H1 (cell line): ENCODE measurements at regions not wholly inside any gene's neighbourhood (a gene's known extent, or its start where the extent isn't known, plus 50 kb on each side); places are given as distances from the start of the nearest gene placed in this dataset.

Experiments used
- CTCF ChIA-PET: fragments of 300-600 bp; sonication (Branson Sonifier 250); formaldehyde crosslinking; loops from one replicate; lab custom pipeline; 2021; ENCODE audit not compliant: partially characterized antibody; lab: Charles Lee
- POLR2A ChIA-PET: fragments of 300-600 bp; sonication (Branson Sonifier 250); formaldehyde crosslinking; loops from one replicate; lab custom pipeline; 2021; ENCODE audit warnings: inconsistent platforms; ENCODE audit not compliant: partially characterized antibody; lab: Charles Lee
- DNase-seq, 2 experiments: peaks; one replicate each; pipeline versions ENCODE4 v3.0.0 to v3.0.0-alpha.2; 2010 to 2022; ENCODE audit warnings: low spot score in 2 of 2, low read depth in 1 of 2, mixed read lengths in 1 of 2
- FAIRE-seq: peaks from 2 replicates; lab custom pipeline; 2011; peaks lifted over from hg19 to GRCh38; lab: Jason Lieb, UNC
- H2AFZ ChIP-seq: 2 replicates; pipeline ENCODE4 v1.8.1; 2012; ENCODE audit warnings: low read length, inconsistent platforms
- H2AK5ac ChIP-seq: 2 replicates; pipeline ENCODE4 v1.6.1; 2013; ENCODE audit warnings: low read depth, low read length
- H2BK120ac ChIP-seq: replicated peaks from 2 replicates; pipeline ENCODE3; 2013; ENCODE audit warnings: low read depth, low read length, inconsistent platforms
- H2BK12ac ChIP-seq: 2 replicates; pipeline ENCODE4 v1.6.1; 2013; ENCODE audit warnings: low read depth, low read length
- H2BK15ac ChIP-seq: 2 replicates; pipeline ENCODE4 v1.6.1; 2013; ENCODE audit warnings: low read length
- H2BK20ac ChIP-seq: 2 replicates; pipeline ENCODE4 v1.6.1; 2013; ENCODE audit warnings: low read length
- H2BK5ac ChIP-seq: 2 replicates; pipeline ENCODE4 v1.6.1; 2013; ENCODE audit warnings: low read depth, low read length
- H3K14ac ChIP-seq: 2 replicates; pipeline ENCODE4 v1.6.1; 2013; ENCODE audit warnings: inconsistent platforms; ENCODE audit not compliant: insufficient read length
- H3K18ac ChIP-seq: 2 replicates; pipeline ENCODE4 v1.6.1; 2013; ENCODE audit warnings: low read length; ENCODE audit errors: extremely low read depth
- H3K23ac ChIP-seq: 2 replicates; pipeline ENCODE4 v1.6.1; 2013; ENCODE audit warnings: inconsistent platforms; ENCODE audit not compliant: insufficient read length
- H3K23me2 ChIP-seq: 2 replicates; pipeline ENCODE4 v1.6.1; 2013; ENCODE audit warnings: low read depth, low read length
- H3K27ac ChIP-seq: 2 replicates; pipeline ENCODE4 v1.6.1; 2011; ENCODE audit warnings: low read depth, low read length, inconsistent platforms
- H3K27me3 ChIP-seq, 4 experiments: replicated peaks in 1 of 4; 1 replicate in 1 of 4; 2 replicates in 3 of 4; pipeline versions ENCODE4 v1.6.1 to v1.8.1; 2011 to 2013; ENCODE audit warnings: low read length in 3 of 4, mild to moderate bottlenecking in 3 of 4, inconsistent platforms in 2 of 4, mixed read lengths in 2 of 4, moderate library complexity in 1 of 4; ENCODE audit not compliant: control insufficient read depth in 3 of 4, insufficient read depth in 3 of 4; ENCODE audit errors: extremely low read depth in 1 of 4
- H3K36me3 ChIP-seq, 4 experiments: 2 replicates each; pipeline versions ENCODE4 v1.6.1 to v1.8.1; 2011 to 2013; ENCODE audit warnings: mild to moderate bottlenecking in 4 of 4, low read length in 3 of 4, moderate library complexity in 2 of 4, control low read depth in 1 of 4, inconsistent platforms in 1 of 4; ENCODE audit not compliant: insufficient read depth in 4 of 4, control insufficient read depth in 2 of 4
- H3K4ac ChIP-seq: replicated peaks from 2 replicates; pipeline ENCODE3; 2013; ENCODE audit warnings: low read length, low read depth, mixed read lengths, inconsistent platforms; ENCODE audit not compliant: insufficient read length
- H3K4me1 ChIP-seq, 4 experiments: replicated peaks in 1 of 4; 1 replicate in 1 of 4; 2 replicates in 3 of 4; pipeline versions ENCODE4 v1.6.1 to v1.8.1; 2011 to 2013; ENCODE audit warnings: low read length in 3 of 4, inconsistent platforms in 2 of 4, mixed read lengths in 1 of 4; ENCODE audit not compliant: insufficient read depth in 4 of 4, control insufficient read depth in 3 of 4
- H3K4me2 ChIP-seq, 2 experiments: 2 replicates each; pipeline versions ENCODE4 v1.6.1 to v1.8.1; 2011 to 2013; ENCODE audit warnings: low read depth in 2 of 2, low read length in 2 of 2, control low read depth in 1 of 2, inconsistent platforms in 1 of 2, mild to moderate bottlenecking in 1 of 2; ENCODE audit not compliant: insufficient read depth in 1 of 2
- H3K4me3 ChIP-seq, 4 experiments: fragments of 200-600, 300-600 bp in 1 of 4; sonication (generic), shearing (Covaris generic), sonication (Bioruptor Twin) in 1 of 4; 2 replicates each; pipeline versions ENCODE4 v1.5.1 to v1.8.1; 2011 to 2016; ENCODE audit warnings: low read length in 4 of 4, low read depth in 3 of 4, control low read depth in 2 of 4, inconsistent platforms in 2 of 4, mild to moderate bottlenecking in 2 of 4, mixed read lengths in 1 of 4, moderate library complexity in 1 of 4; ENCODE audit not compliant: insufficient read depth in 2 of 4; ENCODE audit errors: extremely low read depth in 1 of 4
- H3K56ac ChIP-seq: replicated peaks from 2 replicates; pipeline ENCODE3; 2013; ENCODE audit warnings: low read depth, mild to moderate bottlenecking, mixed read lengths, low read length, inconsistent platforms; ENCODE audit not compliant: insufficient read length
- H3K79me1 ChIP-seq: 2 replicates; pipeline ENCODE4 v1.6.1; 2013; ENCODE audit warnings: low read depth, low read length, control low read depth
- H3K79me2 ChIP-seq, 2 experiments: 2 replicates each; pipeline versions ENCODE4 v1.6.1 to v1.8.1; 2012 to 2013; ENCODE audit warnings: low read length in 2 of 2, mild to moderate bottlenecking in 2 of 2, inconsistent platforms in 1 of 2; ENCODE audit not compliant: insufficient read depth in 2 of 2, control insufficient read depth in 1 of 2
- H3K9ac ChIP-seq, 4 experiments: replicated peaks in 1 of 4; 1 replicate in 1 of 4; 2 replicates in 3 of 4; pipeline versions ENCODE4 v1.6.1 to v1.8.1; 2011 to 2013; ENCODE audit warnings: low read depth in 3 of 4, low read length in 3 of 4, control low read depth in 2 of 4, mild to moderate bottlenecking in 2 of 4, moderate library complexity in 2 of 4, inconsistent platforms in 1 of 4; ENCODE audit errors: extremely low read depth in 1 of 4
- H3K9me3 ChIP-seq, 2 experiments: 2 replicates each; pipeline versions ENCODE4 v1.6.1 to v1.8.1; 2012 to 2013; ENCODE audit warnings: mild to moderate bottlenecking in 2 of 2, moderate library complexity in 2 of 2, control low read depth in 1 of 2, inconsistent platforms in 1 of 2, low read depth in 1 of 2, low read length in 1 of 2, mixed read lengths in 1 of 2; ENCODE audit not compliant: insufficient read depth in 2 of 2
- H4K20me1 ChIP-seq, 2 experiments: replicated peaks in 1 of 2; 2 replicates each; pipeline versions ENCODE3 to v1.8.1; 2011 to 2013; ENCODE audit warnings: inconsistent platforms in 2 of 2, low read length in 2 of 2, mild to moderate bottlenecking in 1 of 2; ENCODE audit not compliant: insufficient read depth in 2 of 2, control insufficient read depth in 1 of 2
- H4K5ac ChIP-seq: 2 replicates; pipeline ENCODE4 v1.6.1; 2013; ENCODE audit warnings: low read length, low read depth, mixed read lengths, inconsistent platforms; ENCODE audit not compliant: insufficient read length
- H4K8ac ChIP-seq: 2 replicates; pipeline ENCODE4 v1.8.0; 2013; ENCODE audit warnings: mild to moderate bottlenecking, moderate library complexity, low read length, inconsistent platforms; ENCODE audit not compliant: insufficient read depth; ENCODE audit errors: extremely low read depth
- H4K91ac ChIP-seq: replicated peaks from 2 replicates; pipeline ENCODE3; 2013; ENCODE audit warnings: low read length, mixed read lengths, inconsistent platforms; ENCODE audit not compliant: insufficient read length
- CBX5 ChIP-seq: fragments of 300-800, 300-1000 bp; sonication (generic); IDR thresholded peaks from 2 replicates; pipeline ENCODE4 v1.7.1; 2016; ENCODE audit warnings: antibody characterized with exemption, low read length, low read depth
- CHD1 ChIP-seq: IDR thresholded peaks from 2 replicates; pipeline ENCODE4 v1.6.1; 2012; ENCODE audit warnings: low read depth, low read length, improper control_type of control experiment
- CTBP2 ChIP-seq: IDR thresholded peaks from 2 replicates; pipeline ENCODE4 v1.7.0; 2011; ENCODE audit warnings: borderline replicate concordance, mild to moderate bottlenecking, moderate library complexity, mixed read lengths, low read length; ENCODE audit not compliant: insufficient read depth, insufficient read length
- E2F6 ChIP-seq: IDR thresholded peaks from 2 replicates; pipeline ENCODE4 v1.6.1; 2012; ENCODE audit warnings: inconsistent platforms
- HDAC2 ChIP-seq, 2 experiments: fragments of 300-600 bp in 1 of 2; sonication (generic) in 1 of 2; IDR thresholded peaks; 2 replicates each; pipeline ENCODE4 v1.6.1; 2011 to 2012; ENCODE audit warnings: low read depth in 2 of 2, low read length in 2 of 2, mild to moderate bottlenecking in 2 of 2, moderate library complexity in 2 of 2, borderline replicate concordance in 1 of 2, inconsistent platforms in 1 of 2
- JUND ChIP-seq: IDR thresholded peaks from 2 replicates; pipeline ENCODE4 v1.6.1; 2011; ENCODE audit warnings: mild to moderate bottlenecking, improper control_type of control experiment, low read length
- NANOG ChIP-seq: IDR thresholded peaks from 2 replicates; pipeline ENCODE4 v1.6.1; 2011; ENCODE audit warnings: low read length, low read depth, mild to moderate bottlenecking, inconsistent platforms; ENCODE audit not compliant: insufficient read depth, poor library complexity, severe bottlenecking
- NRF1 ChIP-seq: IDR thresholded peaks from 2 replicates; pipeline ENCODE4 v1.6.1; 2011; ENCODE audit warnings: mild to moderate bottlenecking, low read depth, low read length, improper control_type of control experiment
- POLR2AphosphoS5 ChIP-seq: IDR thresholded peaks from 2 replicates; pipeline ENCODE4 v1.6.1; 2011; ENCODE audit warnings: low read depth, low read length
- SIX5 ChIP-seq: IDR thresholded peaks from 2 replicates; pipeline ENCODE4 v1.6.1; 2011; ENCODE audit warnings: mild to moderate bottlenecking, low read depth, low read length
- SP1 ChIP-seq: IDR thresholded peaks from 2 replicates; pipeline ENCODE4 v1.6.1; 2011; ENCODE audit warnings: low read depth, low read length
- SP4 ChIP-seq: IDR thresholded peaks from 2 replicates; pipeline ENCODE4 v1.6.1; 2012; ENCODE audit warnings: low read length, inconsistent platforms
- USF2 ChIP-seq: IDR thresholded peaks from 2 replicates; pipeline ENCODE4 v1.6.1; 2011; ENCODE audit warnings: low read length, improper control_type of control experiment
- YY1 ChIP-seq: IDR thresholded peaks from 2 replicates; pipeline ENCODE4 v1.6.1; 2011; ENCODE audit warnings: low read depth, mild to moderate bottlenecking, low read length
- WGBS, 2 experiments: shearing (Covaris generic) in 1 of 2; methylation state at CpG; one replicate each; pipeline versions ENCODE4 v1.1.6 to v1.1.7; 2013 to 2015; ENCODE audit warnings: low lambda C conversion rate in 2 of 2, mixed read lengths in 2 of 2, inconsistent platforms in 1 of 2, low coverage in 1 of 2, missing lambda C conversion rate in 1 of 2; ENCODE audit not compliant: insufficient replicate concordance in 2 of 2, insufficient coverage in 1 of 2, insufficient read length in 1 of 2; ENCODE audit errors: extremely low coverage in 1 of 2, missing lambda C conversion rate in 1 of 2; 5-methylcytosine and 5-hydroxymethylcytosine counted together

- no peak overlapping the region for H2AK5ac ChIP-seq
- DNase-seq (no peak), FAIRE-seq (no peak)
- H2BK120ac ChIP-seq: no peak overlapping the region
- no peak overlapping the region for H3K18ac ChIP-seq
- peaks cover 7 to 8% of the 10 kb centered on the region in 2 experiments; a peak in 3 of 4 replicates for H3K9me3 ChIP-seq
- no peaks in the 10 kb centered on the region for H3K4me1 ChIP-seq
- H3K4me3 ChIP-seq: no peak overlapping the region
- H3K4me2 ChIP-seq: no peak overlapping the region
- no peak overlapping the region for H2BK5ac ChIP-seq
- WGBS, 2 experiments: 81% methylated on average over 2 of the region's 2 CpGs; no CpG with 5 or more reads in 1 of the 2 experiments
- H3K79me1 ChIP-seq: no peaks in the 10 kb centered on the region
- no peak overlapping the region for H2BK15ac ChIP-seq
- no peak overlapping the region for H2AFZ ChIP-seq
- no peaks in the 10 kb centered on the region for H3K23me2 ChIP-seq
- no peaks in the 10 kb centered on the region for H3K79me2 ChIP-seq
- H4K20me1 ChIP-seq: no peaks in the 10 kb centered on the region
- CTCF ChIA-PET: no interaction called here
- H3K14ac ChIP-seq: no peak overlapping the region
- H2BK12ac ChIP-seq: no peak overlapping the region
- H4K5ac ChIP-seq: no peak overlapping the region
- H4K91ac ChIP-seq: no peak overlapping the region
- H3K27ac ChIP-seq: no peak overlapping the region
- no peak overlapping the region for H2BK20ac ChIP-seq
- H3K56ac ChIP-seq: no peak overlapping the region
- no peak overlapping the region for H4K8ac ChIP-seq
- no peak overlapping the region for H3K4ac ChIP-seq
- H3K36me3 ChIP-seq: no peaks in the 10 kb centered on the region
- POLR2A ChIA-PET: no interaction called here
- H3K23ac ChIP-seq: no peak overlapping the region
- H3K9ac ChIP-seq: no peak overlapping the region
- H3K27me3 ChIP-seq: no peaks in the 10 kb centered on the region
- TF ChIP-seq CHD1: no peak
- TF ChIP-seq USF2: no peak
- no peak for TF ChIP-seq CBX5
- TF ChIP-seq CTBP2: no peak
- TF ChIP-seq HDAC2 (IDR thresholded peaks at IDR 0.05; ENCODE audit: borderline replicate concordance in 1 of 2, low read depth in 2 of 2, low read length in 2 of 2): no peak
- TF ChIP-seq YY1: no peak
- TF ChIP-seq E2F6: no peak
- no peak for TF ChIP-seq SP4
- no peak for TF ChIP-seq SIX5
- no peak for TF ChIP-seq NRF1
- TF ChIP-seq POLR2AphosphoS5: no peak
- no peak for TF ChIP-seq SP1
- TF ChIP-seq NANOG: no peak
- no peak for TF ChIP-seq JUND
Measured at GRCh38 chr12:25896981-25897380, 61.5 kb upstream of the RASSF8 start.
